ENCODE measurements at regions not wholly inside any gene's neighbourhood (a gene's known extent, or its start where the extent isn't known, plus 50 kb on each side); places are given as distances from the start of the nearest gene placed in this dataset.
"Not testable (repeated sequence)": the region's sequence is repeated elsewhere in the genome, so short reads cannot be mapped to it uniquely, and the experiment has no call there.

- not testable (repeated sequence) for TF ChIP-seq CTCF (IDR thresholded peaks at IDR 0.05 in 4 of 5, conservative IDR thresholded peaks at IDR 0.05 in 1 of 5); POLR2A (IDR thresholded peaks at IDR 0.05)
Measured at GRCh38 chr5:43824325-43824964, 221.5 kb downstream of the NNT start.

All from gastrocnemius medialis (tissue), 4 donors.